ENCODE measurements at regions not wholly inside any gene's neighbourhood (a gene's known extent, or its start where the extent isn't known, plus 50 kb on each side); places are given as distances from the start of the nearest gene placed in this dataset.

DNA sequence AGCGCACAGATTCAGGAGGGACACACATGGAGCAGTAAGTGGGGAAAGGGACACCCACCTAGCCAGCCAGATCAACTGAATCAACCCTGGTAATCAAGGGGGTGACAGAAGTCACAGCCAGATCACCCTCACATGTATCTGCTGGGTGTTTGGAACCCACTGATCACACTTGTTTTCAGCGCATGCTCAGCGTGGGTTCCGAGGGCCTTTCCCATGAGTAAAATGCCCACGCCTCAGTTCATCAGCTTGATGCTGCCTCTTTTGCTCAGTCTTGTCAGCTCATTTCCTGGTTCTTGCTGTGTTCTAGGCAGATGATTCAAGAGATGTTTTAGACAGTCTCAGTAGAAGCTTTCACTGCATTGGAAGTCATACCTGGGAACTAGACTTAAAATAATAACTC is 123.2 kb upstream of the SLC30A5 start:
- Histone ChIP-seq H2AFZ (ENCODE audit: low read length) (no peak overlapping the region), H3K36me3 (ENCODE audit: insufficient read depth, low read length) (no peaks in the 10 kb centered on the region), H3K27me3 (ENCODE audit: insufficient read depth, low read length) (no peaks in the 10 kb centered on the region), H3K9me3 (ENCODE audit: low read length) (no peaks in the 10 kb centered on the region), H3K9ac (ENCODE audit: low read length) (no peak overlapping the region), H3K4me2 (ENCODE audit: low read length) (no peak overlapping the region), H3K9me2 (ENCODE audit: low read depth, low read length) (no peaks in the 10 kb centered on the region), H3F3A (ENCODE audit: insufficient read depth, low read length) (no peaks in the 10 kb centered on the region), H3K4me1 (ENCODE audit: insufficient read depth, low read length, severe bottlenecking) (no peaks in the 10 kb centered on the region), H3K4me3 (ENCODE audit: low read depth, low read length, poor library complexity, severe bottlenecking) (no peak overlapping the region), H4K20me1 (ENCODE audit: insufficient read depth, low read length) (no peaks in the 10 kb centered on the region), H3K27ac (ENCODE audit: low read depth, low read length, poor library complexity, severe bottlenecking) (no peak overlapping the region), H3K79me2 (ENCODE audit: insufficient read depth, low read length) (no peaks in the 10 kb centered on the region)
- TF ChIP-seq, protein P1, sequence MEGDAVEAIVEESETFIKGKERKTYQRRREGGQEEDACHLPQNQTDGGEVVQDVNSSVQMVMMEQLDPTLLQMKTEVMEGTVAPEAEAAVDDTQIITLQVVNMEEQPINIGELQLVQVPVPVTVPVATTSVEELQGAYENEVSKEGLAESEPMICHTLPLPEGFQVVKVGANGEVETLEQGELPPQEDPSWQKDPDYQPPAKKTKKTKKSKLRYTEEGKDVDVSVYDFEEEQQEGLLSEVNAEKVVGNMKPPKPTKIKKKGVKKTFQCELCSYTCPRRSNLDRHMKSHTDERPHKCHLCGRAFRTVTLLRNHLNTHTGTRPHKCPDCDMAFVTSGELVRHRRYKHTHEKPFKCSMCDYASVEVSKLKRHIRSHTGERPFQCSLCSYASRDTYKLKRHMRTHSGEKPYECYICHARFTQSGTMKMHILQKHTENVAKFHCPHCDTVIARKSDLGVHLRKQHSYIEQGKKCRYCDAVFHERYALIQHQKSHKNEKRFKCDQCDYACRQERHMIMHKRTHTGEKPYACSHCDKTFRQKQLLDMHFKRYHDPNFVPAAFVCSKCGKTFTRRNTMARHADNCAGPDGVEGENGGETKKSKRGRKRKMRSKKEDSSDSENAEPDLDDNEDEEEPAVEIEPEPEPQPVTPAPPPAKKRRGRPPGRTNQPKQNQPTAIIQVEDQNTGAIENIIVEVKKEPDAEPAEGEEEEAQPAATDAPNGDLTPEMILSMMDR (IDR thresholded peaks at IDR 0.05; ENCODE audit: low read length), result no peak
- no peak for TF ChIP-seq EZH2 (IDR thresholded peaks at IDR 0.05; ENCODE audit: borderline replicate concordance, low read length)

DNA sequence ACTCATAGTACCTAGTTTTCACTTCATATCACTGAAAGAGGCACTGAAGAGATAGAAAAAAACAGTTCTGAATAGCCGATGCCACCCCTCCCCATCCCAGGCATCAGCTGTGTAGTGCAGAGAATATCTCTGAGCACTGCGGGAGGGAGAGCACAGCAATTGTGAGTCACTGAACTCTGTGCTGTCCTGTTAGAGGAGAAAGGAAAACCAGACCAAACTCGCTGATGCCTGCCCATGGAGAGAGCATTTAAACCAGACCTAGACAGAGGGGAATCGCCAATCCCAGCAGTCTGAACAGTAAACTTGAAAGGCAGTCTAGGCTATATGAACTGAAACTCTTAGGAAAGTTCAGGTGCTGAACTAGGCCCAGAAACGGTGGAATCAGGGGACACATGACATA is 120.1 kb upstream of the SLC30A5 start:
- Histone ChIP-seq H3K4me3 (ENCODE audit: low read depth, low read length, poor library complexity, severe bottlenecking) (no peak overlapping the region), H2AFZ (ENCODE audit: low read length) (no peak overlapping the region), H4K20me1 (ENCODE audit: insufficient read depth, low read length) (no peaks in the 10 kb centered on the region), H3K9me2 (ENCODE audit: low read depth, low read length) (no peaks in the 10 kb centered on the region), H3K4me1 (ENCODE audit: insufficient read depth, low read length, severe bottlenecking) (no peaks in the 10 kb centered on the region), H3K36me3 (ENCODE audit: insufficient read depth, low read length) (no peaks in the 10 kb centered on the region), H3K9ac (ENCODE audit: low read length) (no peak overlapping the region), H3K79me2 (ENCODE audit: insufficient read depth, low read length) (no peaks in the 10 kb centered on the region), H3K27me3 (ENCODE audit: insufficient read depth, low read length) (no peaks in the 10 kb centered on the region), H3K27ac (ENCODE audit: low read depth, low read length, poor library complexity, severe bottlenecking) (no peak overlapping the region), H3K9me3 (ENCODE audit: low read length) (no peaks in the 10 kb centered on the region), H3F3A (ENCODE audit: insufficient read depth, low read length) (no peaks in the 10 kb centered on the region), H3K4me2 (ENCODE audit: low read length) (no peak overlapping the region)
- TF ChIP-seq, protein P1 (IDR thresholded peaks at IDR 0.05; ENCODE audit: low read length), result no peak
- TF ChIP-seq EZH2 (IDR thresholded peaks at IDR 0.05; ENCODE audit: borderline replicate concordance, low read length), result no peak

DNA sequence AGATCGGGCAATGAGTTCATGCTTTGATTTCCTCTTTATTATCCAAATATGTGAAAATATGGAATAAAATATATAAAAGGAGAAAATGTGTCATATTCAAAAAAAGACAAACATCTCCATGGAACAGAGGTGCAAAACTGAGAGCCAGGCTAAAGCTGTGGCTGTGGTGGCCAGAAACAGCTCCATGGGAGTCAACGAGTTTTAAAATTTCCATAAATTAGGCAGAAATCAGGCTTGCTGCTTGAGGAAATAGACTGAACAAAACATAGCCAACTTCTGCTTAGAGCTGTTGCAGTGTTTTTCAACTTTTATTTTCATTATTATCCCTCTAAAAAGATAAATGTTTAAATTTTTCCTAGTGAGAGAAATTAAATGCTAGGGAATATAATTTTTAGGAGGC is 110.8 kb upstream of the SLC30A5 start:
- Histone ChIP-seq H2AFZ (ENCODE audit: low read length) (no peak overlapping the region), H3K27me3 (ENCODE audit: insufficient read depth, low read length) (no peaks in the 10 kb centered on the region), H3K9me3 (ENCODE audit: low read length) (no peaks in the 10 kb centered on the region), H3K79me2 (ENCODE audit: insufficient read depth, low read length) (no peaks in the 10 kb centered on the region), H3K4me3 (ENCODE audit: low read depth, low read length, poor library complexity, severe bottlenecking) (no peak overlapping the region), H3F3A (ENCODE audit: insufficient read depth, low read length) (no peaks in the 10 kb centered on the region), H3K4me1 (ENCODE audit: insufficient read depth, low read length, severe bottlenecking) (no peaks in the 10 kb centered on the region), H3K9ac (ENCODE audit: low read length) (no peak overlapping the region), H4K20me1 (ENCODE audit: insufficient read depth, low read length) (no peaks in the 10 kb centered on the region), H3K4me2 (ENCODE audit: low read length) (no peak overlapping the region), H3K27ac (ENCODE audit: low read depth, low read length, poor library complexity, severe bottlenecking) (no peak overlapping the region), H3K36me3 (ENCODE audit: insufficient read depth, low read length) (no peaks in the 10 kb centered on the region), H3K9me2 (ENCODE audit: low read depth, low read length) (no peaks in the 10 kb centered on the region)
- TF ChIP-seq EZH2 (IDR thresholded peaks at IDR 0.05; ENCODE audit: borderline replicate concordance, low read length), result no peak
- TF ChIP-seq, protein P1 (IDR thresholded peaks at IDR 0.05; ENCODE audit: low read length), result no peak
